ENCODE measurements at regions not wholly inside any gene's neighbourhood (a gene's known extent, or its start where the extent isn't known, plus 50 kb on each side); places are given as distances from the start of the nearest gene placed in this dataset.

DNA sequence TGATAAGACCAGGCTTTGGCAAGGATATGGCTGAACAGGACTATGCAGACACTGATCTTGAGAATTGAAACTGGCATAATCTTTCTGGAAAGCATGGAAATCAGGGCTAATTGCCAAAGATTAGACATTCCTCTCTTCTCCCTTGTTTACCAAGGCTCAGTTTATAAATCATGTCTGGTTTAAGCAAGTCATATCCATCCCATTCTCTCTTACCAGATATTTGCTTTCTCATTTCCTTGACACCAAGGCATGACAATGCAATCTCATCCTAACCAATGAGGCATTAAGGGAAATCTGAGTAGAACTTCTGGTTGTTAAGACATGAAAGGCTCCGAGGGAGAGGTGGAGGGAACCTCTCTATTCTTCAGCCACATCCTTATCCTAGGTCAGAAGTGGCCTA lies 110.3 kb upstream of the CEP85L start:
- no peak for DNase-seq (ENCODE audit: low read depth)
- no peak overlapping the region for H3K4me3 ChIP-seq (ENCODE audit: low read length)
- TF ChIP-seq, protein P1, sequence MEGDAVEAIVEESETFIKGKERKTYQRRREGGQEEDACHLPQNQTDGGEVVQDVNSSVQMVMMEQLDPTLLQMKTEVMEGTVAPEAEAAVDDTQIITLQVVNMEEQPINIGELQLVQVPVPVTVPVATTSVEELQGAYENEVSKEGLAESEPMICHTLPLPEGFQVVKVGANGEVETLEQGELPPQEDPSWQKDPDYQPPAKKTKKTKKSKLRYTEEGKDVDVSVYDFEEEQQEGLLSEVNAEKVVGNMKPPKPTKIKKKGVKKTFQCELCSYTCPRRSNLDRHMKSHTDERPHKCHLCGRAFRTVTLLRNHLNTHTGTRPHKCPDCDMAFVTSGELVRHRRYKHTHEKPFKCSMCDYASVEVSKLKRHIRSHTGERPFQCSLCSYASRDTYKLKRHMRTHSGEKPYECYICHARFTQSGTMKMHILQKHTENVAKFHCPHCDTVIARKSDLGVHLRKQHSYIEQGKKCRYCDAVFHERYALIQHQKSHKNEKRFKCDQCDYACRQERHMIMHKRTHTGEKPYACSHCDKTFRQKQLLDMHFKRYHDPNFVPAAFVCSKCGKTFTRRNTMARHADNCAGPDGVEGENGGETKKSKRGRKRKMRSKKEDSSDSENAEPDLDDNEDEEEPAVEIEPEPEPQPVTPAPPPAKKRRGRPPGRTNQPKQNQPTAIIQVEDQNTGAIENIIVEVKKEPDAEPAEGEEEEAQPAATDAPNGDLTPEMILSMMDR (conservative IDR thresholded peaks at IDR 0.05; ENCODE audit: low read length), result no peak

DNA sequence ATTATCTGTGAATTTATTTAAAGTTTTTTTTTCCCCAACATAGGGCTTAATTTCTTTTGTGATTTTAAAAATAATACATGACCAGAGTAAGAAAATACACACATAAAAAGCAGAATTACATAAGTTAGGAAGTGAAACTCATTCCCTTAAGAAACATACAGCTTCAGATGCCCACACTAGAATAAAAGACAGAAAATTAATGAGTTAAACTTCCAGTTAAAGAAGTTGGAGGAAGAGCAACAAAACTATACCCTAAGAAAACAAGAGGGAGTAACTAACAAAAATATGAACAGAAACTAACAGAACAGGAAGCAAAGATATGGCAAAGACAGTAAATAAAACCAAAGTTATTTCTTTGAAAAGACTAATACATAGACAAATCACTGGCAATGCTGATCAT lies 107.6 kb upstream of the CEP85L start:
- no peak overlapping the region for H3K4me3 ChIP-seq (ENCODE audit: low read length)
- no peak for DNase-seq (ENCODE audit: low read depth)
- TF ChIP-seq, protein P1 (conservative IDR thresholded peaks at IDR 0.05; ENCODE audit: low read length), result no peak

DNA sequence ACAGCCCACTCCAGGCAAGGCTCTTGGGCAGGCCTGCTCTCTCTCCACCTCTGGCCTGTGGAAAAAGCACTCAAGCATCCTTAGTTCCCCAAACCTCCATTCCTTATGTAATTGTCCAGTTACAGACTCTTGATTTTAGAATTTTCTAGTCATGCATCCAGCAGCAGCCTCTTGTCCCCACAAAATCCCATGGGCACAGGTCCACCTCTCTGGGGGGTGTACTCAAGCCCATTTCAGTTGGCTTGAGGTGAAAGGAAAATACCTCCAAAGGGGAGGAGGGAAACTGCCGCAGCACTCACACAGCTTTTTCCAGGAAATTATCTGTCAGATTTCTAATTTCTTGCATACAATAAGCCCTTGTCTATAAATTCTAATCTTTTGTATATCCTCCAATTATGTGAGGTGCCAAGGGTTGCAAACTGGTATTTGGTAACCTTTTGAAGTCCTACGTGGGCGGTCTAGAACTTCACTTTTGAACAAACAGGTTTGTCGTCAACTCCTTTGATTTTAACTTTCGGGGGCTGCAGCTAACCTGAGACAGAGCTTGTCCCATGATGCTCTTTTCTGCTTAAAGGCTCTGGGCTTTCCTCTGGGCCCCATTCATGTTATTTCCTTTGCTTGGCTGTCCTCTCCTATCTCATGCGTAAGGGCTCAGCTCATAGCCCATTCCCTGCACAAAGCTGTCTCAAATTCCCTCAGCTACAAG lies 104.7 kb upstream of the CEP85L start:
- TF ChIP-seq, protein P1 (conservative IDR thresholded peaks at IDR 0.05; ENCODE audit: low read length), result no peak
- DNase-seq (ENCODE audit: low read depth), result no peak
- H3K4me3 ChIP-seq (ENCODE audit: low read length), result no peak overlapping the region

DNA sequence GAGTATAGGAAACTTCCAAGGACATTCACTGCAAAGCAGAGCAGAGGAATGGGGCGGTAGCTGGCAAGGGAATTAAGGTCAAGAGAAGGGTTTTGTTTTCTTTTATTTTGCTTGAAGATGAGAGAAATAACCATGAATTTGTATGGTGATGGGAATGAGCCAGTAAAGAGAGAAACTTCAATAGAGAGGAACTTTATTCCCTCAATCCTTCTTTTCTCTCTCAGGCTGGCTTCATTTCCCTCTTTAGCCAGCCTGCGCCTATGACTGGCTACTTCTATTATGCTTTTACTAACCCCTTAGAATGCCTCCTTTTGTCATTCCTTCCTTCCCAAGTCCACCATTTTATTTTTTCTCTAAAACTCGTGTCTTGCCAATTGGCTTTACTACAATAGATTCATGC lies 101.4 kb upstream of the CEP85L start:
- TF ChIP-seq, protein P1 (conservative IDR thresholded peaks at IDR 0.05; ENCODE audit: low read length), result no peak
- no peak overlapping the region for H3K4me3 ChIP-seq (ENCODE audit: low read length)

DNA sequence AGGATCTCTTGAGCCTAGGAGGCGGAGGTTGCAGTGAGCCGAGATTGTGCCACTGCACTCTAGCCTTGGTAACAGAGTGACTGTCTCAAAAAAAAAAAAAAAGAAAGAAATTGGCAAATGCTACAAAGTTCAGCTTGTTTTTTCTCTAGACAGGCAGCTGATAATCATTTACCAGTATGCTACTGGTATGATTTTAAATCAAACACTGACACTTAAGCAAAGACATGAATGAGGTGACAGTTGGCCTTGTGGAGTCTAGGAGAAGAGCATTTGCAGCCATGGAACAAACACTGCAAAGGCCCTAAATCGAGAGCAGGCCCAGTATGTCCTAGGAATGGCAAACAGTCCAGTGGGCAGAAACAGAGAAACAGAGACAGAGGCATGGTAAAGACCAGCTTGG lies 99.7 kb upstream of the CEP85L start:
- no peak for DNase-seq (ENCODE audit: low read depth)
- H3K4me3 ChIP-seq (ENCODE audit: low read length), result no peak overlapping the region
- TF ChIP-seq, protein P1 (conservative IDR thresholded peaks at IDR 0.05; ENCODE audit: low read length), result no peak

More for the DNA sequence above, 101.4 kb upstream of the CEP85L start:
- no peak for DNase-seq (ENCODE audit: low read depth)

DNA sequence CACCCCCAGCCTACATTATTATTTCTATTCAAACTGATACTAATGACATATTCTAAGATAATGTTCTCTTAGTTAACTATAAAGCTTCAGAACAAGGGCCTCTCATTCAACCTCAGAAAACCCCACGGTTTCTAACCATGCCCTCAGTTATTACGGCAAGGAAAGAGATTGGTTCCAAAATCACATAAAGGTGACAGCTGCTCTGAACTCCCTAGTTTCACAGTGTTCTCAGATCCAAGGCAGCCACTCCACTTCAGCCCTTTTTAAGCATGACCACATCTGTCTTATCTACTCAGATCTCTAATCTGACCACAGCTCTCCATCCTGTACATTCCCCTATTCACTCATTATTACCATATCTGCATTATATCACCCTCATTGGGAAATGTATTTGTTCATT lies 98.8 kb upstream of the CEP85L start:
- no peak for DNase-seq (ENCODE audit: low read depth)
- TF ChIP-seq, protein P1 (conservative IDR thresholded peaks at IDR 0.05; ENCODE audit: low read length), result no peak
- no peak overlapping the region for H3K4me3 ChIP-seq (ENCODE audit: low read length)

DNA sequence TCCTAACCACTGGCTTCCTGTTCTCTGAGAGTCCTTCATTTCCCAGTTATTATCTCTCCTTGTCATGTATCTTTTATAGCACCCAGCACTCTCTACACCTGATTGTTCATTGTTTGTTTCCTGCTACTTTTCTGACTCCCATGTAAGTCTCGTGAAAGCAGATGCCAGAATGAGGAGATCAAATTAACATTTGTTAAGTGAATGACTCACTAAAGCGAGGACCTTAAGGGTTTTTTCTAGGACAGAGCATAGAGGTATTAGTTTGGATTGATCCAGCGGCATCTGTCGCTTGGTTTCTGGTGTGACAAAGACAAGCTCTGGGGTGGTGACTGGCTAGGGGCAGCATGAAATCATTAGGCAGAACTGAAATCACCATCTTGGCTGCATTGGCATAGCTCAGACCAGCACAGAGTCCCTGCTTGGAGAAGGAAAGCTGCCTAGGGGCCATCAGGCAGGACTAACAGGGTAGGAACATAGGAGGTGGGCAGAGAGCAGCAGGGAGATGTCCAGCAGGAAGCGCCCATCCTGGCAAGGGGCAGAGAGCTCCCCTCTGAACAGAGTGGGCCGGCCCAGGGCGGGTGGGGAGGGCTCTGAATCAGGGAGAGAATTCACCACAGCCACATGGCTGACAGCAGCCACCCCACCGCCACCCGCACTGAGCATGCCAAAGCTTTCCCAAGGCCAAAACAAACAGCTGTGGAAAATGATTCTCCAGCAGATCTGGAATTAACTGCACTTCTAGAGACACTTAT lies 97.1 kb upstream of the CEP85L start:
- TF ChIP-seq, protein P1 (conservative IDR thresholded peaks at IDR 0.05; ENCODE audit: low read length), result no peak
- H3K4me3 ChIP-seq (ENCODE audit: low read length), result peak overlapping the region; percentile 41
- peak; percentile 78 for DNase-seq (ENCODE audit: low read depth)
